IPS DF 6.9 (cell line): ENCODE measurements at regions not wholly inside any gene's neighbourhood (a gene's known extent, or its start where the extent isn't known, plus 50 kb on each side); places are given as distances from the start of the nearest gene placed in this dataset.
"Not testable (repeated sequence)": the region's sequence is repeated elsewhere in the genome, so short reads cannot be mapped to it uniquely, and the experiment has no call there.

Experiments
- DNase-seq: peaks from one replicate; pipeline ENCODE4 v3.0.0-alpha.2; 2013; ENCODE audit warnings: low read depth, low spot score
- H3K27ac ChIP-seq: one replicate; pipeline ENCODE4 v1.5.1; 2013; ENCODE audit warnings: low read length, control low read depth
- H3K27me3 ChIP-seq: 2 replicates; pipeline ENCODE4 v1.6.1; 2013; ENCODE audit warnings: mild to moderate bottlenecking, low read length; ENCODE audit not compliant: control insufficient read depth, insufficient read depth
- H3K36me3 ChIP-seq: 2 replicates; pipeline ENCODE4 v1.6.1; 2013; ENCODE audit warnings: low read length; ENCODE audit not compliant: control insufficient read depth, insufficient read depth
- H3K4me1 ChIP-seq: 2 replicates; pipeline ENCODE4 v1.6.1; 2013; ENCODE audit warnings: low read length; ENCODE audit not compliant: control insufficient read depth, insufficient read depth
- H3K4me3 ChIP-seq: 2 replicates; pipeline ENCODE4 v1.5.1; 2013; ENCODE audit warnings: mild to moderate bottlenecking, low read length
- H3K9me3 ChIP-seq: 2 replicates; pipeline ENCODE4 v1.6.1; 2013; ENCODE audit warnings: low read length, inconsistent platforms; ENCODE audit not compliant: control insufficient read depth, insufficient read depth
- WGBS: extraction: QIAGEN DNeasy Blood & Tissue Kit; methylation state at CpG from one replicate; pipeline ENCODE4 v1.1.7; 2013; ENCODE audit warnings: mixed read lengths, missing lambda C conversion rate; ENCODE audit not compliant: insufficient read length, insufficient coverage; 5-methylcytosine and 5-hydroxymethylcytosine counted together

- Histone ChIP-seq H3K9me3 (no peaks in the 10 kb centered on the region), H3K27ac (no peak overlapping the region), H3K4me3 (no peak overlapping the region), H3K36me3 (no peaks in the 10 kb centered on the region), H3K4me1 (no peaks in the 10 kb centered on the region), H3K27me3 (no peaks in the 10 kb centered on the region)
- no peak for DNase-seq
- WGBS = 100% methylated on average over 1 of the region's 5 CpGs
These were observed 129.9 kb upstream of the RMP24 start for GRCh38 chr18:35842536-35842935.

GRCh38 chr18:35848321-35848720 is 124.2 kb upstream of the RMP24 start:
- not testable (repeated sequence) for DNase-seq, H3K27ac ChIP-seq
- no CpG with 5 or more reads among the region's 5 CpGs for WGBS

GRCh38 chr18:35849241-35849640 is 123.2 kb upstream of the RMP24 start:
- H3K27ac ChIP-seq, H3K4me3 ChIP-seq, H3K4me1 ChIP-seq, H3K27me3 ChIP-seq, DNase-seq, H3K9me3 ChIP-seq, H3K36me3 ChIP-seq: not testable (repeated sequence)
- no CpG with 5 or more reads among the region's 2 CpGs for WGBS

More at GRCh38 chr18:35848321-35848720, 124.2 kb upstream of the RMP24 start:
- not testable (repeated sequence) for H3K36me3 ChIP-seq, H3K4me1 ChIP-seq, H3K9me3 ChIP-seq, H3K27me3 ChIP-seq, H3K4me3 ChIP-seq

GRCh38 chr18:35851286-35851970 is 121.1 kb upstream of the RMP24 start:
- no peaks in the 10 kb centered on the region for H3K9me3 ChIP-seq
- H3K27ac ChIP-seq = peak overlapping the region; percentile 92
- peak; percentile 77 for DNase-seq

GRCh38 chr18:35852786-35853185 is 119.7 kb upstream of the RMP24 start:
- H3K4me3 ChIP-seq = no peak overlapping the region
- DNase-seq = no peak
- no peak overlapping the region for H3K27ac ChIP-seq
- peaks cover 5% of the 10 kb centered on the region; the same call in 1 of the 2 replicates for H3K4me1 ChIP-seq
- no CpG with 5 or more reads among the region's 2 CpGs for WGBS
- no peaks in the 10 kb centered on the region for H3K9me3 ChIP-seq
- H3K27me3 ChIP-seq = no peaks in the 10 kb centered on the region
- H3K36me3 ChIP-seq = no peaks in the 10 kb centered on the region

More at GRCh38 chr18:35851286-35851970, 121.1 kb upstream of the RMP24 start:
- Histone ChIP-seq H3K27me3 (no peaks in the 10 kb centered on the region), H3K36me3 (no peaks in the 10 kb centered on the region), H3K4me1 (peaks cover 5% of the 10 kb centered on the region; the same call in 1 of the 2 replicates), H3K4me3 (no peak overlapping the region)
- WGBS = no CpG with 5 or more reads among the region's 5 CpGs

GRCh38 chr18:35854095-35854494 is 118.4 kb upstream of the RMP24 start:
- WGBS = no CpG with 5 or more reads among the region's 5 CpGs
- Histone ChIP-seq H3K4me3 (no peak overlapping the region), H3K36me3 (no peaks in the 10 kb centered on the region), H3K27ac (no peak overlapping the region), H3K9me3 (no peaks in the 10 kb centered on the region), H3K27me3 (no peaks in the 10 kb centered on the region), H3K4me1 (peaks cover 5% of the 10 kb centered on the region; the same call in 1 of the 2 replicates)
- DNase-seq = no peak

GRCh38 chr18:35856178-35856577 is 116.3 kb upstream of the RMP24 start:
- Histone ChIP-seq H3K36me3 (no peaks in the 10 kb centered on the region), H3K4me3 (no peak overlapping the region), H3K9me3 (no peaks in the 10 kb centered on the region), H3K4me1 (peaks cover 3% of the 10 kb centered on the region; the same call in 1 of the 2 replicates), H3K27ac (no peak overlapping the region), H3K27me3 (no peaks in the 10 kb centered on the region)
- no CpG with 5 or more reads among the region's 3 CpGs for WGBS
- DNase-seq = no peak

- not testable (repeated sequence) for H3K27ac ChIP-seq, H3K36me3 ChIP-seq, H3K27me3 ChIP-seq, H3K4me3 ChIP-seq, H3K4me1 ChIP-seq, H3K9me3 ChIP-seq, DNase-seq
- WGBS = no CpG with 5 or more reads among the region's 1 CpG
These were observed 115.8 kb upstream of the RMP24 start for GRCh38 chr18:35856721-35857120.

GRCh38 chr18:35857581-35857980 is 114.9 kb upstream of the RMP24 start:
- H3K4me3 ChIP-seq, H3K9me3 ChIP-seq, H3K27ac ChIP-seq, DNase-seq, H3K36me3 ChIP-seq, H3K4me1 ChIP-seq, H3K27me3 ChIP-seq: not testable (repeated sequence)

GRCh38 chr18:35861367-35862118 is 110.9 kb upstream of the RMP24 start:
- Histone ChIP-seq H3K4me3 (no peak overlapping the region), H3K9me3 (no peaks in the 10 kb centered on the region), H3K27ac (no peak overlapping the region), H3K27me3 (no peaks in the 10 kb centered on the region), H3K36me3 (no peaks in the 10 kb centered on the region), H3K4me1 (peaks cover 2% of the 10 kb centered on the region; the same call in 1 of the 2 replicates)
- no peak for DNase-seq
- WGBS = no CpG with 5 or more reads among the region's 5 CpGs
